Body of pancreas (tissue), 4 donors: ENCODE measurements at regions not wholly inside any gene's neighbourhood (a gene's known extent, or its start where the extent isn't known, plus 50 kb on each side); places are given as distances from the start of the nearest gene placed in this dataset.
"Not testable (repeated sequence)": the region's sequence is repeated elsewhere in the genome, so short reads cannot be mapped to it uniquely, and the experiment has no call there.

Experiments used
- POLR2A ChIP-seq, 3 donors: fragments of 450-650 bp; IDR thresholded peaks; one replicate each; pipeline ENCODE4 v1.6.1; 2016; ENCODE audit warnings: antibody characterized with exemption in 3 of 3, mild to moderate bottlenecking in 2 of 3
- TF ChIP-seq, protein P1 (sequence below), 7 experiments: fragments of 450-650 bp in 4 of 7; fragments of 200-600 bp in 3 of 7; sonication (generic) in 3 of 7; IDR thresholded peaks; one replicate each; pipeline ENCODE4 v1.5.1; 2016 to 2019; ENCODE audit warnings: antibody characterized with exemption in 7 of 7

DNA sequence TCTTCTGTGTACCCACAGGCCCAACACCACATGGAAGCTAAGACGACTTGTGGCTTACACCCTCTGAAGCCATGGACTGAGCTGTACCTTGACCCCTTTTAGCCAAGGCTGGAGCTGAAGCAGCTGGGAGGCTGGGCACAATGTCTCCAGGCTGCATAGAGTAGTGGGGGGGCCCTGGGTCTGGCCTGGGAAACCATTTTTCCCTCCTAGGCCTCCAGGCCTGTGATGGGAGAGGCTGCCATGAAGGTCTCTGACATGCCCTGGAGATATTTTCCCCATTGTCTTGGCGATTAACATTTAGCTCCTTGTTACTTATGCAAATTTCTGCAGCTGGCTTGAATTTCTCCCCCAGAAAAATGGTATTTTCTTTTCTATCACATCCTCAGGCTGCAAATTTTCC lies 72.9 kb upstream of the SLC24A3 start:
- TF ChIP-seq, protein P1, sequence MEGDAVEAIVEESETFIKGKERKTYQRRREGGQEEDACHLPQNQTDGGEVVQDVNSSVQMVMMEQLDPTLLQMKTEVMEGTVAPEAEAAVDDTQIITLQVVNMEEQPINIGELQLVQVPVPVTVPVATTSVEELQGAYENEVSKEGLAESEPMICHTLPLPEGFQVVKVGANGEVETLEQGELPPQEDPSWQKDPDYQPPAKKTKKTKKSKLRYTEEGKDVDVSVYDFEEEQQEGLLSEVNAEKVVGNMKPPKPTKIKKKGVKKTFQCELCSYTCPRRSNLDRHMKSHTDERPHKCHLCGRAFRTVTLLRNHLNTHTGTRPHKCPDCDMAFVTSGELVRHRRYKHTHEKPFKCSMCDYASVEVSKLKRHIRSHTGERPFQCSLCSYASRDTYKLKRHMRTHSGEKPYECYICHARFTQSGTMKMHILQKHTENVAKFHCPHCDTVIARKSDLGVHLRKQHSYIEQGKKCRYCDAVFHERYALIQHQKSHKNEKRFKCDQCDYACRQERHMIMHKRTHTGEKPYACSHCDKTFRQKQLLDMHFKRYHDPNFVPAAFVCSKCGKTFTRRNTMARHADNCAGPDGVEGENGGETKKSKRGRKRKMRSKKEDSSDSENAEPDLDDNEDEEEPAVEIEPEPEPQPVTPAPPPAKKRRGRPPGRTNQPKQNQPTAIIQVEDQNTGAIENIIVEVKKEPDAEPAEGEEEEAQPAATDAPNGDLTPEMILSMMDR (IDR thresholded peaks at IDR 0.05): not testable (repeated sequence)
- not testable (repeated sequence) for TF ChIP-seq POLR2A (IDR thresholded peaks at IDR 0.05)
